HG03159 (cell line): ENCODE measurements at regions not wholly inside any gene's neighbourhood (a gene's known extent, or its start where the extent isn't known, plus 50 kb on each side); places are given as distances from the start of the nearest gene placed in this dataset.
"Not testable (repeated sequence)": the region's sequence is repeated elsewhere in the genome, so short reads cannot be mapped to it uniquely, and the experiment has no call there.

Experiments used
- ATAC-seq: cut with Tn5 transposase; IDR thresholded peaks from one replicate; pipeline ENCODE4 v1.9.1; 2021; ENCODE audit warnings: mild to moderate bottlenecking, moderate library complexity; ENCODE audit not compliant: unreplicated experiment

GRCh38 chr10:61279400-61279799 is 173.8 kb downstream of the TMEM26 start:
- ATAC-seq = peak; percentile 86

- no peak for ATAC-seq
Measured at GRCh38 chr10:61278556-61278955, 174.6 kb downstream of the TMEM26 start.

GRCh38 chr10:61272781-61273180 is 180.4 kb downstream of the TMEM26 start:
- ATAC-seq = no peak

GRCh38 chr10:61271127-61271780 is 181.9 kb downstream of the TMEM26 start:
- no peak for ATAC-seq

GRCh38 chr10:61263518-61263917 is 189.7 kb downstream of the TMEM26 start:
- ATAC-seq = no peak

GRCh38 chr10:61262486-61263261 is 190.5 kb downstream of the TMEM26 start:
- no peak for ATAC-seq

GRCh38 chr10:61257956-61258496 is 195.2 kb downstream of the TMEM26 start:
- no peak for ATAC-seq

- ATAC-seq = no peak
Measured at GRCh38 chr10:61257136-61257535, 196.0 kb downstream of the TMEM26 start.

GRCh38 chr10:61252326-61252725 is 200.9 kb downstream of the TMEM26 start:
- not testable (repeated sequence) for ATAC-seq

- no peak for ATAC-seq
Measured at GRCh38 chr10:61251089-61251488, 202.1 kb downstream of the TMEM26 start.

GRCh38 chr10:61250131-61250530 is 203.1 kb downstream of the TMEM26 start:
- ATAC-seq = no peak

- ATAC-seq = no peak
Measured at GRCh38 chr10:61248013-61248412, 205.2 kb downstream of the TMEM26 start.

- no peak for ATAC-seq
Measured at GRCh38 chr10:61244261-61244775, 208.9 kb downstream of the TMEM26 start.

- ATAC-seq = no peak
Measured at GRCh38 chr10:61232780-61233179, 220.4 kb downstream of the TMEM26 start.

- ATAC-seq = no peak
Measured at GRCh38 chr10:61225939-61226338, 227.2 kb downstream of the TMEM26 start.

GRCh38 chr10:61223576-61223975 is 229.6 kb downstream of the TMEM26 start:
- no peak for ATAC-seq

GRCh38 chr10:61219696-61220095 is 233.5 kb downstream of the TMEM26 start:
- no peak for ATAC-seq

- ATAC-seq = no peak
Measured at GRCh38 chr10:61217851-61218565, 235.2 kb downstream of the TMEM26 start.

GRCh38 chr10:61215246-61215645 is 237.9 kb downstream of the TMEM26 start:
- ATAC-seq = no peak

GRCh38 chr10:61211468-61211867 is 241.7 kb downstream of the TMEM26 start:
- ATAC-seq = no peak

- ATAC-seq = no peak
Measured at GRCh38 chr10:61197057-61197456, 253.1 kb upstream of the RHOBTB1 start.
